RWPE1 (cell line): ENCODE measurements at regions not wholly inside any gene's neighbourhood (a gene's known extent, or its start where the extent isn't known, plus 50 kb on each side); places are given as distances from the start of the nearest gene placed in this dataset.
A peak's percentile ranks its signal among the peaks of the same experiment; 100 is the strongest.

ENCODE experiments used
- CTCF ChIA-PET: fragments of 350-600 bp; sonication (Branson Sonifier 250); formaldehyde crosslinking; extraction: SDS; loops from one replicate; lab custom pipeline; 2021; lab: Yijun Ruan, JAX
- POLR2A ChIA-PET: fragments of 400-600 bp; formaldehyde crosslinking; extraction: SDS; loops from one replicate; lab custom pipeline; 2020; ENCODE audit warnings: antibody characterized with exemption; ENCODE audit not compliant: low non-redundant PET; lab: Yijun Ruan, JAX
- DNase-seq: peaks from one replicate; pipeline ENCODE4 v3.0.0; 2012; ENCODE audit warnings: low spot score
- H3K27ac ChIP-seq: fragments of 450-650 bp; 2 replicates; pipeline ENCODE4 v1.5.1; 2017
- CTCF ChIP-seq: fragments of 450-650 bp; conservative IDR thresholded peaks from 2 replicates; pipeline ENCODE4 v1.5.1; 2017; ENCODE audit warnings: low read depth, mild to moderate bottlenecking

GRCh38 chr5:74042559-74042958, 416.6 kb downstream of the ARHGEF28 start:
- ChIA-PET CTCF (interaction anchor here (0.6 to 1.5 kb wide), 2 partner anchors 14 to 223 kb away, joined by 3 to 4 read pairs; no protein-coding TSS in a partner anchor), POLR2A (no interaction called here)
- no peak for TF ChIP-seq CTCF
- no peak for DNase-seq
- no peak overlapping the region; the same call in 1 of the 2 replicates for H3K27ac ChIP-seq

DNA sequence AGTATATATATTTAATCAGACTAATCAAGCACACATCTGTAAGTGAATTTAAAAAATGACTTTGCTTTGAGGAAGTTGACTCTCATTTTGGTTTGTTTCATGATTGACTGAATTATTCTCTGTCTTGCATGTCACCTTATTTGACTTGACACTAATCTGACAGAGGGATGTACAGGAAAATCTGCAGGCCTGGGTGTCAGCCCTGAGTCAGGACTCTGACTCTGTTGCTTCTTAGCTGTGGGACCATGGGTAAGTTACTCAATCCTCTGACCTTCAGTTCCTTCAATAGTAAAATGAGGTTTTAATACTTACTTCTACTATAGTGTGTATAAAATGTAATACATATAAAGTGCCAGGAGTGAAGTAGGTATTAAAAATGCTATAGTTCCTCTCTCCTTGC, 415.9 kb downstream of the ARHGEF28 start:
- ChIA-PET POLR2A (no interaction called here), CTCF (interaction anchor here (0.8 to 0.9 kb wide), 2 partner anchors 57 to 544 kb away, joined by 3 read pairs; no protein-coding TSS in a partner anchor)
- no peak for TF ChIP-seq CTCF
- H3K27ac ChIP-seq: no peak overlapping the region
- no peak for DNase-seq

GRCh38 chr5:74040811-74041491, 415.0 kb downstream of the ARHGEF28 start:
- no peak for TF ChIP-seq CTCF
- DNase-seq: no peak
- CTCF ChIA-PET: interaction anchor here (0.7 to 0.9 kb wide), 3 partner anchors 56 to 545 kb away, joined by 3 read pairs; no protein-coding TSS in a partner anchor
- POLR2A ChIA-PET: no interaction called here
- H3K27ac ChIP-seq: no peak overlapping the region

DNA sequence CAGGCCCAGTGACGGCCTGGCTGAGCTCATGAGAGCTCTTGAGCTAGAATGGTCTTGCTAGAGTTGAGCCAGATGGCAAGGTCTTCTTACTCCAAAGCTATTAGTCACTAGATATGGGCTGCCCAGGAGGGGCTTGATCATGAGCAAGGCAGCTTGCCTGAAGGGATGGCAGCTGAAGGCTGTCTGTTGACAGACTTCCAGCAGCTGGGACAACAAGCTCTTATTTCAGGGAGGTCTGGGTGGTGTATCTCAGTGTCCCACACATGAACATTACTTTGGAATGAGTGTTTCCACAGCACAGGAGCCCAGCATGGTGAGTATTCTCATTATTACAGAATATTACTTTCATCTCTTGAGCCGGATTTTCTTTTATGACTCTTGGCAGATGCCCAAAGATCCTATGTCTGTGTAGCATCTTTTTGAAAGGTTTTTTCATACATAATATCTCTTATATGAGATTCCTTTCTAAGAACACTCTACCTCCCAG, 414.1 kb downstream of the ARHGEF28 start:
- TF ChIP-seq CTCF: no peak
- peak overlapping the region; percentile 75 for H3K27ac ChIP-seq
- no peak for DNase-seq
- POLR2A ChIA-PET: no interaction called here
- CTCF ChIA-PET: no interaction called here

DNA sequence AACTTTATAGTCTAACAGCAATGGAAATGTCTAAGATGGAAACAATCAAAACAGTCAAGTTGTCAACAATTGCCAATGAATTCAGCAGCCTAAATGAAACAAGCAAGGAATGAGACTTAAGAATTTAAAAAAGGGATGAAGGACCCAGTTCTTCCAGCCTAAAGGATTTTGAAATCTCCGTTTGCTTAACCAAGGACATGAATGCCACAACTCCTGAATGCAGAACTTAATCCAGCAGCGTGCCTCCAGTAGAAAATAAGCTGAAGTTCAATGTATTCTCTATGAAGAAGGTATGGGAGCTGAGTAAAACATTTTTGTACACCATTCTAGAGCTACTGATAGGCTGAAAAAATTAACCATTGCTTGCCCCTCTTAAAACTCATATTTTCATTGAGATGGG, 411.3 kb downstream of the ARHGEF28 start:
- ChIA-PET CTCF (interaction anchor here (0.6 to 1.0 kb wide), 4 partner anchors 14 to 1611 kb away, joined by 3 read pairs; no protein-coding TSS in a partner anchor), POLR2A (no interaction called here)
- no peak for TF ChIP-seq CTCF
- no peak overlapping the region for H3K27ac ChIP-seq
- DNase-seq: no peak

- peak; percentile 60 for DNase-seq
- TF ChIP-seq CTCF: peak; percentile 61
- POLR2A ChIA-PET: no interaction called here
- H3K27ac ChIP-seq: peak overlapping the region; percentile 61
- CTCF ChIA-PET: interaction anchor here (0.6 to 1.3 kb wide), 6 partner anchors 98 to 1497 kb away, joined by 3 read pairs; no protein-coding TSS in a partner anchor
These were observed 409.5 kb downstream of the ARHGEF28 start for GRCh38 chr5:74035521-74035937.
